ENCODE measurements at regions not wholly inside any gene's neighbourhood (a gene's known extent, or its start where the extent isn't known, plus 50 kb on each side); places are given as distances from the start of the nearest gene placed in this dataset.
"Not testable (repeated sequence)": the region's sequence is repeated elsewhere in the genome, so short reads cannot be mapped to it uniquely, and the experiment has no call there.

DNA sequence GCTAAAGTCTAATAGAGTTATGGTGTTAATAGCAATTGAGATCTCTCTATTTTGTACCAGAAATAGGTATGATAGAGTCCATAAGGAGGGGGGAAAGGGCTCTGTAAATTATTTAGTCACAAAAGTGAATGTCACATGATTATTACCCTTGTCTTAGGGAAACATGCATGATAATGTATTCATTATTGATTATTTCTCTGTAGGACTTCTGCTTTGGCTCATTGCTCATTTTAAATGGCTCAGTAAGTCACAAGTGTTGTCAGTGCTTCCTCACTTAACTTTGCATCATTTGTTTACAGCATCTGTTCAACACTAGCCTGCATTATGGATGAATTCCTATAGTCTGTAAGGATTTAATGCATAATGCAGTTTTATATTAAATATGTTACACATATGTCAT is 788.8 kb upstream of the EDIL3 start:
- DNase-seq = no peak

DNA sequence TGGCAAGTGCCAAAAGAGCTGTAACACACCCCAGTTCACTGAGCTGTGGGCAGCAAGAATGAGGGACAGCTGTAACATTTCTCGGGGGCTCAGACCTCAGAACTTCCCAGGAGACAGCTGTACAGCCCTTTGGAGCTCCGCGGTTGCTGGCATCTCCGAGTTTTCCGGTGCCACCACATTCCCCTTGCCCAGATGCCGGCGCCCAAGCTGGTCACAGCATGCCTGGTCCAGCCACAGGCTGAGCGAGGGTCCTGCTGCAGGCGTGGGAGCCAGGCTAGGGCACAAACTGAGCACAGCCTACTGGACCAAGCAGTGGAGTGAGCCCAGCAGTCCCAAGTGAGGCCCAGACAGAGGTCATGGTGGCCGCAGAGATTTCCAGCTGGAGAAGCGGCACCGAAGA is 797.7 kb upstream of the EDIL3 start:
- no peak for DNase-seq

DNA sequence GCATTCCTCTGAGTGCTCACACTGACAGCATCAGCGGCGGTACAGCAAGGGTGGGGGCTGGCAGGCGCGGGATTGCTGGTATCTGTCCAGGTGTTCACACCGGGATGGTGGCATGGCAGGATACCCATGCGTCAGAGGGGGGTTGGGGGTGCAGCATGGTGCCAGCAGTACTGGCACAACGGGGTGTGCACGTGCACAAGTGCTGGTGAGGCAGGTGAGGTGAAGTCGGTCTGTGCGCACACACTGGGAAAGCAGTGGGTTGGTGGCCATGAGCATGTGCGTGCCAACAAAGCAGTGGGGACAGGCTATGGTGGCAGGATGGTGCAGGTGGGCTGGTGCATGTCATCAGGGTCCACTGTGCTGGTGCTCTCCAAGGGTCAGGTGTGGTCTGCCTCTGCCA is 819.6 kb upstream of the EDIL3 start:
- DNase-seq = no peak

DNA sequence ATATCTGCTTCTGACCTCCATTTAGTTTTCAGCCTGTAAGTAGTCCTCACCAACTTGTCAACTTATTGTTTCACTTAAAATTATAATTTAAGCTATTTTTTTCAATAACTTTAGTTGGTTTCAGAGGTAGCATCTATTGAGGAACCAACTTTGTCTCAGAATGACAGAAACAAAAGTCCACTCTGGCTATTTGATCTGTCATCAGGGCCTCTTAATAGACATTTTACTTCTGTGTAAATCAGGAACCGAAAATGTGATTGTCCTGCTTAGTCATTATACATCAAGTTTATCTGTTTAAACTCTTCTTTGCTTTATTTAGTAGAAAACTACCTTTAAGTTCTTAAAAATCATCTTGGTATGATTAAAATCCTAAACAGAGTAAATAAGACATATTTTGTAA is 820.8 kb upstream of the EDIL3 start:
- DNase-seq = no peak

DNA sequence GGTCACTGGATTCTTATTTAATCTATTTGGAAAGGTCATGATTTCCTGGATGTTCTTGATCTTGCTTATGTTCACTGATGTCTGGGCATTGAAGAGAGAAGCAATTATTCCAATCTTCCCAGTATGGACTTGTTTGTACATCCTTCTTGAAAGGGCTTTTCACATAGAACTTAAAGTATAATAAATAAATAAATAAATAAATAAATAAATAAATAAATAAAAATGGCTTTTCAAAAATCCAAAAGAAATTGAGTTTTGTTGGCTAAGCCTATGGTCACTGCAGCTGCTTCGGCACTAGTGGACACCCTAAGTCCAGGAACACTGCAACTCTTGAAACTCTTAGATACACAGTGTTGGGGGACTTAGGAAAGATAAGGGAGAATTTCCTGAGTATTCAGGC is 840.7 kb upstream of the EDIL3 start:
- no peak for DNase-seq

DNA sequence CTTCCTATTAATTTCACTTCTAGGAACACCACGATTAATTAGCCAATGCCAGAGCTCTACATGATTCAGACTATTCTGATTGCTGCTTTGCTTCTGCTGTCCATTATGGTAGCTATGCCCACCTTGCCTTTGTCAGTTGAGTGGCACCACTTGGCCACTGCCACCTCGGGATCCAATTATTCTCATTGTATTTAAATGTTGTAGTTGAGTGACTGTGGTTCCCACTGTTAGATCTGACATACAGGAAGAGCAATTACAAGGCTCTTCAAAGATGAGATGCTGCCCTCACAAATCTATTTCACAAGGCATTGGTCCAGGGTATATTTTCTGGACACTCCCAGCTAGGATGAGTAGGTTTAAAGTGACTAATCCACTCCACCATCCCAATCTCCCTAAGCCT is 864.5 kb upstream of the EDIL3 start:
- DNase-seq = no peak

DNA sequence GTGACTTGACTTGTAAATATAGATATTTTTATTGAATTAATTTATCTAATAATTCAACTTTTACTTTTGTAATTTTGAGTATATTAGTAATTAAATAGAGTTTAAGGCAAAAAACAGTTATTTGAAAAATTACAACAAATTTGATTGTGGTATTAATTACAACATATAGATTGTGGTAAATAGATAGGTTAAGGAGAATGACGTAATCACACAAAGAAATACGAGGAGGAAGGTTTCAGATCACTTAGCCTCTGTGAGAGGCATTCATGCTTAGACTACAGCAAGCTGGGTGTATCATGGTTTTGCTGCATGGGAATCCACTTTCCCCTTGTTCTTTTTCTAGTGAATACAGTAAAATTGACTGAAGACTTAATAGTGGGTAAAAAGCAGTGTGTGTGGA is 878.4 kb upstream of the EDIL3 start:
- DNase-seq = no peak

DNA sequence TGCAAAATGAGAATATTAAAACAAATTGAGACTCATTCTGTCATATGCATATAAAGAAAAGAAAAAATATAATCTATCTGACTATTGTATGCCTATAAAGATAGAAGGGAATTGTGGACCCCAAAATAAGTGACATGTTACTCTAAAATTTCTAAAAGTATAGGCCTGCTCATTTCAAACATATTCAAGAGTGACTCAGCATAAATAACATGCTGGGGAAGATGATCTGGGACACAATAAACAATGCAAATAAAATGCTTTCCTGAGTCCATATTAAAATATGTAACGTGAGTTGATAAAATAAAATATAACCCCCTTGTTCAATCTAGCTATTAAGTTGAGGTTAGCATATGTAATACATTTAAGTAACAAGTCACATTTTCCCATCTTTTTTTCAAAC is 882.0 kb upstream of the EDIL3 start:
- DNase-seq = no peak

DNA sequence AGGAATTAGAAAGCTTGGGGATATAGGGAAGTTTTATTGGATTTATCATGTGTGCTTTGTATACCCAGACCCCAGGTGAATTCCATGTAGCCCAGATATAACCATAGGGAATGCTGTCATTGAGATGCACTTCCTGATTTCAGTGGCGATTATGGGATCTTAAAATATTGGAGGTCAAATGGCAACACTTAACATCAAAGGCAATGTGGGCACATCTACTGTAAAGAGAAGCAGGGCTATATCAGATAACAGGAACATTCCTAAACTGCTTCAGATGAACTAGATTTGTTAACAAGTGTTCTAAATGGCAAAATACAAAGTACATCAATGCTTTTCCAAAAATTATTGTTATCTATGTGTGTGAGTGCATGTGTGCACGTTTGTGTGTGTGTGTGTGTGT is 883.5 kb upstream of the EDIL3 start:
- DNase-seq = no peak

DNA sequence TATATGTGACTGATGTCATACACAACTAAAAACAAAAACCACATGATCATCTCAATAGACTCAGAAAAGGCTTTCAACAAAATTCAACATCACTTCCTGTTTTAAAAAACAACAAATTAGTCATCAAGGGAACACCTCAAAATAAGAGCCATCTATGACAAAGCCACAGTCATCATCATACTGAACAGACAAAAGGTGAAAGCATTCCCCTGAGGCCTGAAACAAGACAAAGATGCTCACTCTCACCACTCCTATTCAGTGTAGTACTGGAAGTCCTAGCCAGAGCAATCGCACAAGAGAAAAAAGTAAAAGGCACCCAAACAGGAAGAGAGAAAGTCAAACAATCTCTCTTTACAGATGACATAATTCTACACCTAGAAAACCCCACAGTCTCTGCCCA is 893.5 kb upstream of the EDIL3 start:
- DNase-seq = no peak

DNA sequence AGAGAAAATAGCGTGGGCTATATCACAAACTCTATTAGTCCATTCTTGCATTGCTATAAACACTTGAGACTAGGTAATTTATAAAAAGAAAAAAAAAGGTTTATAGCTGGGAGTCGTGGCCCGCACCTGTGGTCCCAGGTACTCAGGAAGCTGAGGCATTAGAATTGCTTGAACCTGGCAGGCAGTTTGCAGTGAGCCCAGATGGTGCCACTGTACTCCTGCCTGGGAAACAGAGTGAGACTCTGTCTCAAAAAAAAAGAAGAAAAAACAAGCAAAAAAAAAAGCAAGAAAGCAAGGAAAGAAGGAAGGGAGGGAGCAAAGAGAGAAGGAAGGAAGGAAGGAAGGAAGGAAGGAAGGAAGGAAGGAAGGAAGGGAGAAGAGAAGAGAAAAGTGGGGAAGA is 904.2 kb upstream of the EDIL3 start:
- DNase-seq = no peak

DNA sequence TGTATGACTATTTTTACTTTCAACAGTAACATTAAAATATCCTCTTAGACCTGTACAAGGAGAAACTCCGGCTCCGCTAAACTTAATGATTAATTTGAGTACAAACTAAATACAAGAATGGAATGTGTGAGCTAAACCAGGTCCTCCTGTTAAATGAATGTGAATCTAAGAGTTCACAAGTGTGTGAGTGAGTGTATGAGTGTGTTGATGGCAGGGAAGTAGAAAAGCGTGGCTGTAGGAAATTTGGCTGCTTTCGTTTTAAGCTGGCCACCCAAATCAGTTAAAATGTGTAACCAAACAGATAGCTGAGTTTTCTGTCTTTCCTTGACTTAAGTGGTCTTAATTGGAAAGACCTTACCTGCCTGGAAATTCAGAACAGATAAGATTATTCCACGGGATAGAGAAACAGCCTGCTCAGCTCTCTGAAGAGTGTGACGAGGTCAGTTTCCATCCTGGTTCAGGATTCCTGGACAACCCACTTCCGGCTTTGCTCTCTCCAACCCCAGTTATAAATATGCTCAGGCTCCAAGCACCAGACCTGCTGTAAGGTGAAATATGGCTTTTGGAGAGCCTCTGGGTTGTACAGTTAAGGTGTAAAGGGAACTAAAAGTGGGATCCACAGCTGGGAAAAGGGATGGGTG is 908.6 kb upstream of the EDIL3 start:
- DNase-seq = no peak

DNA sequence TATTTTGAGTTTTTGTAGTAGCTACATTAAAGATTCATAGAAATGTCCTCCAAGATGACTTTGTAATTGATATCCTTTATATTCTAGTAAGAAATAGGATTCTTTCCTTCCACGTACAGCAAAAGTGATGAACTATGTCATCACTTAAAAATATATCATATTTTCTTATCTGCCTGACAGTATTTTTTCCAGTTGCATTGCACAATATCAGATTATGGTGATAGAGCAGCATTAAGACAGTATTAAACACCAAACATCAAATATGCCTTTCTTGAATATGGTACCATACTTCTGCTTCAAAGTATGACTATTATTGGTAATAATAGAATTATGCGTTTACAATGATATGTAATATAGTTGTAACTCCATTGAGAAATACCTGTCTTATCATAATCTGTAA is 919.8 kb upstream of the EDIL3 start:
- no peak for DNase-seq

DNA sequence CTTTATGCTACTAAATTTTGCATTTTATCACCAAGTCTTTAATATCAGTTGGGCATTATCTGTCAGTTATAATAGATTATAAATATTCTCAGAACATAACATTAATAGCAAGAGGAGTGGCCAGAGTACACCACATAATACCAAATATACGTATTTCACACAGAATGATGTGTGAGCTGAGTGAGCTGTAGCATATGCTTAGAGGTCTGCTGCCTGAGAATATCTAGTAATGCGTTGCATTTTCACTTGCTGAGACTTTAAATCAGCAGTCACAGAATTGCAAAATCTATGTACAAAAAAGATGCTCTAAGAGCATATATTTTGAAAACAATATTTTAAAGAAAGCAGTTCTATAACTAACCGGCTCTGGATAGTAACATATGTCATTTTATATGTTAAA is 921.1 kb upstream of the EDIL3 start:
- no peak for DNase-seq

DNA sequence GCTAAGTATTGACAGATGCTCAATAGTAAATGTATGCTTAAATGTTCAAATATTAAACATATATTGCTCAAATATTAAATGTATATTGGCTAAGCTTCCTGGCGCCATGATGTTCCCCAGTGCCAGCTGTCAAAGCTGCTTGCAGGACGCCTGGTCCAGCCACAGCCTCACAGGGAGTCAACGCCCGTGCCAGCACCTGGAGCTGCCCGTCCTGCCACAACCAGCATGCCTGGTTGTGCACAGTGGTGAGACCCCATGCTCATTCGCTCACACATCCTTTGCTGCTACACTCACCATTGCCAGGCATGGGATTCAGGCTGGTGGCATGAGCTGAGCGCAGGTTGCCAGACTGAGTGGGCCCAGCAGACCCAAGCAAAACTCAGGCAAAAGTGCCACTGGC is 926.9 kb upstream of the EDIL3 start:
- DNase-seq = no peak

DNA sequence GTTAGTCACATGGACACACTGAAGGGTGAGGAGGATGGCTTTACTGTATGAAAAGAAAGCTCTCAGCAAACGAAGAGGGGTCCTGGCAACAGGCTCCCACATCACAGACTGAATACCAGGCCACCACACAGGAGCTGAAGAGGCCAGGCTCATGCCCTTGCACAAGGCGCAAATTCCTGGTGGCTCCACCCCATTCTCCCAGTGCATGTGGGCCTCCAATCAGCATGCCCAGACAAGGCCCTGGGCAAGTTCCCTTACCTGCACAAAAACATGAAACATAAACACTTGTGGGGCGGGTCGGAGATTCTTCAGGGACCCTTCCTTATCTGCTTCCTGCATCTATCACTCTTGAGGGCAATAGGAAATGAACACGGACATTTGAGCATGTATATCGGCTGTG is 935.8 kb upstream of the EDIL3 start:
- DNase-seq = no peak

DNA sequence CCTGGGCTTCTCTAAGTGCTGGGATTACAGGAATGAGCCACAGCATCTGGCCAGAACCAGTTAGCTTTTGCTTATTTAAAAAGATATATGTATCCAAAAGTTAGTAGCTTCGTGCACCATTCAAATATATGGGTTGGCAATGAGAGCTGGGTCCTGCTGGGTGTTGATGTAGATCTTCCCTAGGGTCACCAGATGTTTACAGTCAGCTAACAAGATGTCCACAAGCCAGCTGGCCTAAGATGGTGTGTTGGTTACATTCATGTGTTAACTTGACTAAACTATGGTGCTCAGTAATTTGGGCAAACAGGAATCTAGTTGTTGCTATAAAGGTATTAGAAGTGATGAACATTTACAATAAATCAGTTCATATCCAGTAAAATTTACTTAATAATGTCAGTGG is 948.6 kb upstream of the EDIL3 start:
- DNase-seq = no peak

DNA sequence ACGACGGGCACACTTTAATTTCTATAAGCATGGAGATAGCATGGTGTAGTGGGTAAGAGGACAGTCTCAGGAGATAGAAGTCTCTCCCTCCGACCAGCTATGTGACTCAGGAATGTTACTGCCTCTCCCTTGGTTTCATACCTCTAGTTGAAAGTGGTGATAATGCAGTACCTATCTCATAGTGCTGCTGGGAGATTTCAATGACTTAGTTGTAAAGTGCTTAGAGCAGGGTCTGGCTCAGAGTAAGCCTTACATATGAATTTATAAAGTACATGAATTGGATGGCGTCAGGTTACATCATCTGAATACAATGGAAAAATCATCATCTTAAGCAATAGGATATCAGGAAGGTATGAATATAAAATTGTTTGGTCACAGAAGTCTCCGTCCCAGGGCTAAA is 952.8 kb upstream of the EDIL3 start:
- no peak for DNase-seq

DNA sequence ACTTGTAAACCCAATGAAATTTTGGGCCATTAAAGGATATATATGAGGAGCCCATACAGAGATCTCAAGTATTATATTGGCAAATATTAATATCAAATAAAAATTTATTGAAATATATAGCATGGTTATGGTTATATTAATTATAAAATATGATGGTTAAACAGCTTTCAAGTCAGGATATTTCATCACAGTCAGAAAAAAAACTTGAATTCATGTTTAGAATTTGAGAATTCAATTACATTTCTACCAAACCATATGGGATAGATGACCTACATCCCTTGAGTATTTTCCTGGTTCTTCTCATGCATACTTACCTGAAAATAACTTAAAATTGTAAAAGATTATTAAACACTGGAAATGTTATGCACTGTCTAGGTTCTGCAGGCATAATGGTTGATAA is 956.1 kb upstream of the EDIL3 start:
- DNase-seq = no peak

DNA sequence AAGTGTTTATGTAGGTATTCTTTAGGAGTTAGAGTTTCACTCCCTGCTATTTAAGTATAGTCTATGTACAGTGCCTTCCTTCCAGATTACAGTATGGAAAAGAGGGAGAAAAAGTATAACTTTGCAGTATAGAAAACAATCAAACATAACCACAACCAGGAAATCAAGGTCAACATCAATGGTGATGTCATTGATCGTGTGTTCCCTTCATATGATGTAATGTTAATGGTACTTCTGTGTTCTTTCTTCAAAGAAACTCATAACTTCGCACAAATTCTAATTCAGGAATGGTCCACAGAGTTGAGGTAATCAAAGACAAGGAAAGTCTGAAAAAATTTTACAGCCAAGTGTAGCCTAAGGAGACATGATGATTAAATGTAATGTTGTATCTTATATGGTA is 961.1 kb upstream of the EDIL3 start:
- no peak for DNase-seq

DNA sequence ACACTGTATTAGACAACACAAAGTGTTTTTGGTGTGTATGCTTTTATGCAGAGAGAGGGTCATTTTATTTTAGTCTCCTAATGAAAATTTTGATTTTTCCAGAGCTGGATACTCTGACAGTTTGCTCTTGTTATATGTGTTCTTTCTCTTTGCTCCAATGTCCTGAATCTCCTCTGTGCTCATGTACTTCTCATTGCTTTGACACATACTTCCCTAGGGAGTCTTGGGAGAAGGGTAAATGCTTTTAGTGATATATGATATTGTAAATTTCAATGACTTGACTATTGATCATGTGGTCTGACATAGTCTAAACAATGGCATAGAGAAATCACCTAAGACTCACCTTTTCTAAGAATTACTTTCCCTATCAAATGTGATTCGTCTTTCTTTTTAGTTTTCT is 972.6 kb upstream of the EDIL3 start:
- DNase-seq = no peak

DNA sequence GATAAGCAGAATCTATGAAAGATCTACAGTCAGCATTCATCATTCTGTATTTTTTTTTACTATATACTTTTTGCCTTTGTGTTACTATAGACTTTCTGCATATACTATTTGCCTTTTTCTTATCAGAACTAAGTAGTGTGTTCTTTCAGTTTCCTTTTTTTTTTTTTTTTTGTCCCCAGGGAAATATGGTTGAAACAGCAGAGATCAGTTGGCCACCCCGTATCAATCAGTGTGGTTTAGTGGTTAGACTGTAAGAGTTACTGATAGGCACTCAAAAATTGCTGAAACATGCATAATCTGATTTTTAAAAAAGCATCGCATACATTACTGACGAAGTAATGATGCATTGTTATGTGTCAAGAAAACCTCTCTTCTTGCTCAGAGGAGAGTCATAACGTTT is 990.8 kb upstream of the EDIL3 start:
- DNase-seq = no peak

DNA sequence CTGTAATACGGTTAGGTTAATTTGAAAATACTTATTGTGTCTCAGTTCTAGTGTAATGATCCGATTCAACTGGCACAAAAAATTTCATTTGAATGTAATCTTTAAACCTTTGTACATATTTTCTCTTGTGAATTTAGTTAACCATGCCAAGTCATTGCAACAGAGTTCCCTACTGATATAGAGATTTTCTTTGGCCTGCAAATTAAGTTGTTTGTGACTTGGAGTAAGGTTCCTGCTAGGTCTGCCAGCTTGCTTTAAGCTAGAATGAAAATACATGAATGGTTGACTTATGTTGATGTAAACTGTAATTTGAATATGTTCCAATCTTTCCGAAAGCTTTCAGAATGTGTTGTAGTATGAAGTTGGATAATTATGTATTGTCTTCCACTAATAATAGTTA is 1004.1 kb upstream of the EDIL3 start:
- no peak for DNase-seq

DNA sequence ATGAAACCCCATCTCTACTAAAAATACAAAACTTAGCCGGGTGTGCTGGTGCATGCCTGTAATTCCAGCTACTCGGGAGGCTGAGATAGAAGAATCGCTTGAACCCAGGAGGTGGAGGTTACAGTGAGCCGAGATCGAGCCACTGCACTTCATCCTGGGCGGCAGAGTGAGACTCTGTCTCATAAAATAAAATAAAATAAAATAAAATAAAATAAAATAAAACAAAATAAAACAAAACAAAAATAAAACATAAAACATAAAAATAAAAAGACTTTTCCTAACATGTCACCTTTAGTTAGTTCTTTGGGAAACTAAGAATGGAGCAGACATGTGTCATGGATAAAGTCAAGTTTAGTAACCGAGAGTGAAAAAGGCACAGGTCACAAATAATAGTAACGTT is 1007.6 kb upstream of the EDIL3 start:
- not testable (repeated sequence) for DNase-seq

DNA sequence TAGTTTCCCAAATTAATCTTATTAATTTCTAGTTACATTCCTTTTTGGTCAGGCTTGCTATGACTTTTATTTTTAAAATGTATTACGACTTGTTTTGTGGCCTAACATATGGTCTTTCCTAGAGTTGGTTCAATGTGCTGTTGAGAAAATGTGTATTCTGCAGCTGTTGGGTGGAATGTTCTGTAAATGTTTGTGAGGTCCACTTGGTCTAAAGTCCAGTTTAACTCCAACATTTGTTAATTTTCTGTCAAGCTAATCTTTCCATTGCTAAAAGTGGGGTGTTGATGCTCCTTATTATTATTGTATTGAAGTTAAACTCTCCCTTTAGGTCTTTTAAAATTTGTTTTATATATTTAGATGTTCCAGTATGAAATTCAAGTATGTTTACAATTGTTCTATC is 1010.8 kb upstream of the EDIL3 start:
- no peak for DNase-seq

DNA sequence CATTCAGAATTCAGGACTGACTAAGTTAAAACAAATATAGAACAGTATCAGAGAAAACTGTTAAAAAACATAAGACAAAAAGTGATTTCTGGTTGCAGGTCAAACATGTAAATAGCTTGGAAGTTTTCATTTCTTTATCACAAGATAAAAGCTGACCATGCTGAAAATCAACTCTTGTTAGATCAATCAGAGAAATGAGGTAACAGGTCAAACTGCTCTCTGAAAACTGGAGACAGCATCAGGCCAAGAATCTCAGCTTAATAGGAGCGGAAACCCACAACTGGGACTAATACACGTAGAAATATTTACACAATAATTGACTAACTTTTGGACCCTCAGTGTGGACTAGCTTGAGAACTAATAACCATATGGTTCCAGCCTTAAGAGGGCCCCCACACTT is 1012.8 kb upstream of the EDIL3 start:
- DNase-seq = no peak

All from inflammatory macrophage (primary cell).